NCI-H2227 treated with DMSO at 0.1 percent for 48 hours (cell line): ENCODE measurements at regions not wholly inside any gene's neighbourhood (a gene's known extent, or its start where the extent isn't known, plus 50 kb on each side); places are given as distances from the start of the nearest gene placed in this dataset.

Experiments used
- DNase-seq: peaks from one replicate; lab custom pipeline; 2025; lab: John Stamatoyannopoulos, UW

GRCh38 chr15:60213377-60214000, 184.3 kb downstream of the ANXA2 start:
- DNase-seq = no peak

- no peak for DNase-seq
These were observed 183.6 kb downstream of the ANXA2 start for GRCh38 chr15:60214201-60214600.

- DNase-seq = no peak
These were observed 182.4 kb downstream of the ANXA2 start for GRCh38 chr15:60215225-60215963.

GRCh38 chr15:60217161-60217560, 180.6 kb downstream of the ANXA2 start:
- DNase-seq = no peak

- DNase-seq = no peak
These were observed 179.5 kb downstream of the ANXA2 start for GRCh38 chr15:60218256-60218655.

- no peak for DNase-seq
These were observed 177.9 kb downstream of the ANXA2 start for GRCh38 chr15:60219866-60220265.

- no peak for DNase-seq
These were observed 176.4 kb downstream of the ANXA2 start for GRCh38 chr15:60221356-60221755.

- DNase-seq = no peak
These were observed 175.4 kb downstream of the ANXA2 start for GRCh38 chr15:60222404-60222803.

- no peak for DNase-seq
These were observed 174.6 kb downstream of the ANXA2 start for GRCh38 chr15:60223176-60223575.

GRCh38 chr15:60226924-60227323, 170.9 kb downstream of the ANXA2 start:
- DNase-seq = no peak

- no peak for DNase-seq
These were observed 169.7 kb downstream of the ANXA2 start for GRCh38 chr15:60228101-60228500.

- DNase-seq = no peak
These were observed 169.2 kb downstream of the ANXA2 start for GRCh38 chr15:60228619-60229018.

- no peak for DNase-seq
These were observed 161.7 kb downstream of the ANXA2 start for GRCh38 chr15:60235951-60236710.

GRCh38 chr15:60237446-60237845, 160.3 kb downstream of the ANXA2 start:
- peak; percentile 74 for DNase-seq

- DNase-seq = no peak
These were observed 154.0 kb downstream of the ANXA2 start for GRCh38 chr15:60243769-60244168.

- no peak for DNase-seq
These were observed 153.0 kb downstream of the ANXA2 start for GRCh38 chr15:60244813-60245212.

- DNase-seq = no peak
These were observed 147.5 kb downstream of the ANXA2 start for GRCh38 chr15:60250316-60250715.

- no peak for DNase-seq
These were observed 146.3 kb downstream of the ANXA2 start for GRCh38 chr15:60251300-60252070.

GRCh38 chr15:60254416-60254815, 143.4 kb downstream of the ANXA2 start:
- no peak for DNase-seq

GRCh38 chr15:60255390-60255789, 142.4 kb downstream of the ANXA2 start:
- DNase-seq = no peak

GRCh38 chr15:60257591-60258159, 140.1 kb downstream of the ANXA2 start:
- no peak for DNase-seq

- DNase-seq = no peak
These were observed 138.3 kb downstream of the ANXA2 start for GRCh38 chr15:60259469-60259868.
